Fibroblast of lung (primary cell): ENCODE measurements at regions not wholly inside any gene's neighbourhood (a gene's known extent, or its start where the extent isn't known, plus 50 kb on each side); places are given as distances from the start of the nearest gene placed in this dataset.

Source experiments
- CTCF ChIP-seq, 2 donors: IDR thresholded peaks in 1 of 2; conservative IDR thresholded peaks in 1 of 2; 1 replicate in 1 of 2; 2 replicates in 1 of 2; pipeline ENCODE4 v1.5.1; 2011 to 2012; ENCODE audit warnings: low read length in 2 of 2, control low read depth in 1 of 2, inconsistent platforms in 1 of 2, low read depth in 1 of 2, mild to moderate bottlenecking in 1 of 2
- EZH2 ChIP-seq: IDR thresholded peaks from 2 replicates; pipeline ENCODE4 v1.5.1; 2012; ENCODE audit warnings: low read length, control low read depth, mild to moderate bottlenecking; ENCODE audit errors: missing control alignments

- no peak for TF ChIP-seq CTCF (conservative IDR thresholded peaks at IDR 0.05 in 1 of 2, IDR thresholded peaks at IDR 0.05 in 1 of 2; ENCODE audit: low read depth in 1 of 2, low read length in 2 of 2)
- no peak for TF ChIP-seq EZH2
These were observed 261.2 kb downstream of the BMP7 start for GRCh38 chr20:57004951-57005933.
